HUDEP-2 (cell line): ENCODE measurements at regions not wholly inside any gene's neighbourhood (a gene's known extent, or its start where the extent isn't known, plus 50 kb on each side); places are given as distances from the start of the nearest gene placed in this dataset.
A peak's percentile ranks its signal among the peaks of the same experiment; 100 is the strongest.

Experiments
- DNase-seq, 76 experiments: peaks; one replicate each; lab custom pipeline; 2025; ENCODE audit not compliant: unreplicated experiment in 76 of 76; lab: John Stamatoyannopoulos, UW

DNA sequence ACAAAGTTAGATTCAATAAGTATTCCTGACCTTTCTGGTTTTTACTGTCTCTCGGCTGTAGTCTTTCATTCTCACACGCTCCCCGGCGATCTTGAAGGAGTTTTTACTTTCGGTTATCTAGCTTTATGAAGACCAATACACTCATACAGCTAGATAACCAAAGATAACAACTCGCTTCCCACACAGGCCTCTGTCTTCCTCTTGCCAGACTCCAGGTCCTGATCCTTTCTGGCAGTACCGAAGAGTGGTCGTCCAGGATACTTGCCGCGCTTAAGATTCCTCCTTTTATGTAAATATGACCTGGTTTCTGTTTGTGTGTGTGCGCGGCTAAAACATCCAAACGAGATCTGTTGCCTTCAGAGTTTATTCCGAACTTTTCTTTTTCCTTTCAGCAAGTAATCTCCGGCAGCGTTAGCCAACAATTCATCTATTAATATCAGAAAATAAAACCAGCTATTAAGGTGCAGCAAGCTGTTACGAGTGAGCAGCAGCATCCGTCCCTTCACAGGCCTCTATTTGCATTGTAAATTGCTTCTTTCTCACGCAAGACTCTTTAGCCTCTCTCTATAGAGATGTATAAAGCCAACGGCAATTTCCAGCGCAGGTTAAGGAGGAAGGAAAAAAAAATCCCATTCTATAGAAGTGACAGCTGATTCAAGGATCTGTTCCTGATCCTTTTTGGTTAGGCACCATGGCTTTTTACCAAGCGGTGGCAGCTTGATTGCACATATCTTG, 216.1 kb downstream of the MEF2C start:
- no peak for DNase-seq

- no peak for DNase-seq
Observed at GRCh38 chr5:88665750-88666215, 217.2 kb downstream of the MEF2C start.

- no peak for DNase-seq
Observed at GRCh38 chr5:88664645-88665044, 218.3 kb downstream of the MEF2C start.

DNA sequence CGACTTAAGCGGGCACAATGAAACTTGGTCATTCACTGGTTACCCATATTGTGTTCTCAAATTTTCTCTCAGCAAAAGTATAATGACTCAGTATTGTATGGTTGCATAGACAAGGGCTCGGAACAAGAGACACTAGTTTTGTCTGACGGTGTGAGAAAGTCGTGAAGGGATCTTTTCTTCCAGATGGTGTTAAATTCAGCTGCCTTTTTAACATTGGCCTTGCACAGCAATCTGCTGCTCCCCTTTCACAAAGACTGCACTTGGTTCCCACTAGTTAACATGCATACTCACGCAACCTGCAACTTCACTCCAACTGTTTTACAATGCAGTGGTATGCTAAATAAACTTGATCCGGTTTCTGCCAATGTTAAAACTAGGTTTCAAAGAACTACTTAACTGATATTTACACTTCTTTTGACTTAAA, 219.2 kb downstream of the MEF2C start:
- no peak for DNase-seq

DNA sequence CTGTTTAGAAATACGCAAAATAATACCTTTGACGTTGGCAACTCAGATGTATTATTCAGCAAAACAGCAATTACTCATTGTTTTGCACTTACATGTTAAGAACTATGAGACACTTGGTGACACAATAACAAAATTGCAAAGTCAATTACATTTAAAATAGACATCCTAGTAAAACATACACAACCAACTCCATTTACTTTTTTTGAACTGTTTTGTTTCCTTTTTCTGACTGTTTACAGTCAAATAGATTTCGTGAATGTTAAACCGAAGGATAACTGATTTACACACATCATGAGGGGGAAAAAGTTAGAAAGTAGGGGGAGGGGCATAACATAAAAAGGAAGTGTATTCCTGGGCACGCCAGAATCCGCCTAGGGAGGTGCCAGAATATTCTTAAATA, 220.1 kb downstream of the MEF2C start:
- no peak for DNase-seq

DNA sequence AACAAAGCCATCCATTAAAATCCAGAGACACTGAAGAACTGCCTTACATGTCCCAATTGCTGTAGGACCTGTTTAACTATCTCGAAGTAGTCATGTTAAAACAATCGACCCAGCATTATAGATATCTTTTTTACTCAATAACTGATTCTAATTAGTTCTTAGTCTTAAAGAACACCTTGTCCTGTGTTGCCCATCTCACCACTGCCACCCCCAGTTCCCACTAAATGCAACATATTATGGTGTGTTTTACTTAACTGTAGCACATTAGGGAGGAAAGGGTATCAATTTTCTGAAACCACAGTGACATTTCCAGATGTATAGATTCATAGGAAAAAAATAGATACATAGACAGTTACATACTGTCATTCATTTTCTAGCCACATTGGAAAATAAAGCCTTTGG, 221.2 kb downstream of the MEF2C start:
- no peak for DNase-seq

GRCh38 chr5:88660947-88661805, 221.8 kb downstream of the MEF2C start:
- DNase-seq: peak in 41 of 76 experiments; percentile 5 to 57 (median 21)

DNA sequence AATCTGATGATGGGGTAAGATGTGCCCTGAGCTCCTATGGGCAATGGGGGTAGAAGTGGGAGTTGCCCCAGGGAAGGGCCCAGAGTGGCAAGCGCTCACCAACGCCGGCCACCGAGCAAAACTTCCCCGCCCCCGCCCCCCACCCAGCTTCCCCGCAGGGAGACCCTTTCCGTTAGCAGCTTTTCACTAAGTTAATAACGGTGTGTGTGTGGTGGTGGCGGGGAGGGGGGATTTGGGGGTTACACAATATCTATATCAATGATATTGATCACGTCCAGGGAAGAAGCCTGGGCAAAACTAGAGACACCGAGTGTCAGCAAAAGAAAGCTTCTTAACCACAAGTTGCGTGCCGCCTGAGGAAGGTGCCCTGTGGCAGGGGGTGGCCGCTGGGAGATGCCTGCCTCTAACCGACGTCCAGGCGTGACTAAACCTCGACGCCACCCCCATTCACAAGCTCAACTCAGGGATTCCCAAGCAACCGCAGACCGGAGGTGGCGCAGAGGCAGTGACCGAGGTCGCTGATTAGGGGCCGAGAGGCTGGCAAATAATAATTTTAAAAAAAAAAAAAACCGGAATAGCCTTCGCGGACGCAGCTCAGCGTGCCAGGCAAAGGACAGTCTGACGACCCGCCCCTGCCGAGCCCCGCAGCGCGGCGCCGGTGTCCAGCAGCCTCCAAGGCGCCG, 222.6 kb downstream of the MEF2C start:
- DNase-seq: peak in 4 of 76 experiments; percentile 2 to 11 (median 6)

DNA sequence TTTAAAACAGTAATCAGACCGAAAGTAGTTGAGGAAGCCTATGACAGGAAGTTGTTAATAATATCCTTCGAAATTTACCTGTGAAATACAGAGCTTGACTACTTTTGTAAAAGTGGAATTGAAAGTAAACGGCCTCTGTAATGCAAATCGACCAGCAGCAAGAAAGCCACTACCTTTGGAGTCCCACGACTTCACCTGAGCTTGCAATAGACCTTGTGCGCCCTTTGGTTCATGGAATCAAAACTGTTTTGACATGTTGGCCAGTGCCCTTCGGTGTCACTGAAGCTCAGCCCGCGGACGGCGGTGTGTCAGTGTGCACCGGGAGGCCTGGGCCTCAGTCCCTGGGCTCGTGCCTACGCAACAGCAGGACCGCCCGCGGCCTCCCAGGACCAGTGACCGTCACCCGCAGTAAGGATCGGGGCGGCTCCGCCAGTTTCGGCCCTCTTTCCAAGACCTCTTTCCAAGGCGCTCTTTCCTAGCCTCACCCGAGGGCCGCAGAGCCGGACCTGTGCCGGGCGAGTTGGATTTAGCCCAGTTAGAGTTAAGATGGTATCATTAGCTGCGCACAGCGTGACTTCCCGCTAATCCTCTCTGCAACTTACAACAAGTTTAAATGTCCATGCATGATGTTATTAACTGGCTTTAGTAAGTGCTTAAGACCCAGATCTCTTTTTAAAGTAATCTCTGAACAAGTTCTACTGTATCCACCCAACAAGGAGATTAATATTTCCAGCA, 223.3 kb downstream of the MEF2C start:
- DNase-seq: no peak

DNA sequence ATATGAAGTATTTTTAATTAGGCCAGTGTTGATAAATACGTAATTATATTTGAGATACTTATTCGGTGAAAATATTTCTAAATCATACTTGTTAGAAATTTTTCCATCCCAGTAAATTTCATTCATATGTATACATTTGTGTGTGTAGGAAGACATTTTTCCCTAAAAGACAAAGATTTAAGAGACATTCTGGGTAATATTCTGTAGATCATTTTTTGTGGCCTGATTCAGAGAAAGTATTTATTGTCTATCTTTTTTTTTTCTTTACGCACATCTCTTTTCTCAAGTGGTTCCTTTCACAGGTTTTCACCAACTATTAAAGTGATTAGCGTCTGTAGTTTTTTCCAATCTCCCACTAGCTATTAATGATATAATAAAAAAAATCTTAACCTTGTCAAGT, 224.1 kb downstream of the MEF2C start:
- no peak for DNase-seq

GRCh38 chr5:88657906-88658775, 224.8 kb downstream of the MEF2C start:
- no peak for DNase-seq

DNA sequence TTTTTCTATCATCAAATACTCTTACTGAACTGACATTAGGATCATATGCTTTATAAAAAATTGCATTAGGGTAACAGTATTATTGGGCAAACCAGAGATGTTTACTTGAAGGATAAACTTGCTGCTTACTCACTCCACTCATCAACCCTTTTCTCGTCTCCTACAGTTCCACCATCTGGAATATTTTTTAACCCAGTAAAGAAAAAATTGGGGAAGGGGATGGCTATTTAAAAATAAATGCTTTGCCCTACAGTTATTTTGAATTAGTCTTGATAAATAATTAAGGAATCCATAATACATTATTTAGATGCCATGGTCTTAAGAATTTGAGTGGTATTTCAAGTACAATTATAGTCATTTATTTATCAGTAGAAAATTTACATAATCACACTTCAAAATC, 225.8 kb downstream of the MEF2C start:
- DNase-seq: no peak

GRCh38 chr5:88656221-88656950, 226.6 kb downstream of the MEF2C start:
- DNase-seq: no peak

- DNase-seq: no peak
Observed at GRCh38 chr5:88653471-88653870, 229.5 kb downstream of the MEF2C start.

DNA sequence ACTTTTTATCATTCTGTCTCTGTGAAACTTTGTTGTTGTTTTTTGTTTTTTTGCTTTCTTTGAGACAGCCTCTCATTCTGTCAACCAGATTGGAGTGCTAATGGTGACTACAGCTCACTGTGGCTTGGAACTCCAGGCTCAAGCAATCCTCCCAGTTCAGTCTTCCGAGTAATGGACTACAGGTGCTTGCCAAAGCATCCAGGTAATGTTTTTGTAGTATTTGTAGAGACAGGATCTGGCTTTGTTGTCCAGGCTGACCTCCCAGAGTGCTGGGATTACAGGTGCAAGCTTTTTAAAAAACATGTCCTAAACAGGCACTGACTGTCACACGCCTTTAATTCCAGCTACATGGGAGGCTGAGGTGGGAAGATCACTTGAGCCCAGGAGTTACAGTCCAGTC, 235.1 kb downstream of the MEF2C start:
- no peak for DNase-seq

DNA sequence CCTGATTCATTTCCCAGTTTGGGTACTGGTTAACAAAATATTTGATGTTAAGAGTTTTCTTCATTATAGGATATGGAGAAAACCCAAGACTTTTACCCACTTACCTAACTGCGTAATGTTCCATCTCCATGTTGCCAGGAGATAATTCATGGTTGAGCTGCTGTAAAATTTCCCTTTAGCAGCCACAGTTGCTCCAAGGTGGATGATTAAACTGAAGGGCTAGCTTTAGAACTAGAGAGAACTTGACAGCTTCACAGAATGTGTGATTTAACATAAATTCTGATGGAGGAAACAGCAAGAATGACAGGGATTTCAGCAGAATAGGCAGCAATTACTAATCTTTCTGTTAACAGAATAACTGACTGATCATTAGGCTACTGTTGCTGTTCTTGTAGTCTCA, 236.1 kb downstream of the MEF2C start:
- no peak for DNase-seq

DNA sequence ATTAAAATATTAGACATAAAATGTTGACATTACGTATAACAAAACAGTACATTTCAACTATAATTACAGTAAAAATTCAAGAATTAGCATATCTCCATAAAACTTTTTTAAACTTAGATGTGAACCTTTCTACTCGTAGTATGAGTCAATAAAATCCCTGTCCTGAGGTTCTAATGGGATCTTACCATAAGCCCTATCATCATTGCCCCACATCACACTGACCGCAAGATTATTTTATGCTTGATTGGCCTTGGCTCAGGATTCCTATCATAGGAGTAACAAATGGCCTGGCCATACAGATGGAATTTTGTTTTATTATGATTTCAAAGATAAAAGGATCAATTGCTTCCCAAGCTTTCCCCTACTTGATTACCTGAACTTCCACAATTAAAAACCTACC, 238.3 kb downstream of the MEF2C start:
- DNase-seq: no peak

DNA sequence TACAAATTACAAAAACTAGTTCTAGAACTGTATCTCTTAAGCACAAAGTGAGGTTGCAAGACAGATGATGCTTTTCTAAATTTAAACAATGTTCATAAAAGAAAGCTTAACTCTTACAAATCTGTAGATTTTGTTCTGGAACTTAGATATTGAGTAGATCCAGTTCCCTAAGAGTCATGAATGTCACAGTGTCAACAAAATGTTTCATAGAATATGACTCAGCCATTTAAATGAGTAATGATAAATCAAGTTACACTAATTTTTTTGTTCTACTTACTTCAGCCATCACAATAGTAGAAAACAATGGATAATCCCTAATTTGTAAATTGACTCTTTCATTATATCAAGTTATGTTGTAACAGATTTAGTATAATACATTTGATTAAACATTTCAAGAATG, 239.7 kb downstream of the MEF2C start:
- DNase-seq: no peak

DNA sequence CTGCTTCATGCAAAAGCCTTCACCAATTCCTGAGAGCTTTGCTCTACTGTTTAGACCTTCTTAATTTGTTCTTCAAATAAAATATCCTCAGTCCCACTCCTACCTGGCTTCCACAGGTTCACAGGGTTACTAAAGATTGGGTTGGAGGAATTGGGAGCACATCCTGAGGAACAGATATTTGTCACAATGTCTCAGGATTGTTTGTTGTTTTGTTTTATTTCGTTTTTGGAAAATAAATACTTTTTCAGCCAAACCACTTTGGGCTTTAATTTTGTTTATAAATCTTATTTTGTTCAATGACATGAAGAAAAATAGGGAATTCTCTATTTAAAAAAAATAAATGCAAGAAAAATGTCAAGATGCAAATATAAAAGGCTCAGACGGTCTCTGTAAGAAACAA, 249.0 kb downstream of the MEF2C start:
- no peak for DNase-seq
